Psoas muscle (tissue), 7 donors: ENCODE measurements at regions not wholly inside any gene's neighbourhood (a gene's known extent, or its start where the extent isn't known, plus 50 kb on each side); places are given as distances from the start of the nearest gene placed in this dataset.

Source experiments
- ATAC-seq, 4 donors: fragments of 200-7000 bp; cut with Tn5 transposase; one replicate each; pipeline ENCODE4 v1.9.1; 2020; ENCODE audit warnings: moderate library complexity in 3 of 4, mild to moderate bottlenecking in 2 of 4
- DNase-seq, 2 donors: peaks; one replicate each; pipeline ENCODE4 v3.0.0-alpha.2; 2020
- H3K27ac ChIP-seq: fragments of 200-600 bp; one replicate; pipeline ENCODE4 v1.8.0; 2022
- H3K27me3 ChIP-seq, 3 donors: fragments of 200-600 bp in 1 of 3; one replicate each; pipeline versions ENCODE4 v1.6.1 to v1.8.0; 2013 to 2022; ENCODE audit warnings: low read length in 2 of 3, mild to moderate bottlenecking in 2 of 3, moderate library complexity in 1 of 3; ENCODE audit not compliant: insufficient read depth in 3 of 3
- H3K36me3 ChIP-seq, 2 donors: fragments of 200-600 bp in 1 of 2; one replicate each; pipeline versions ENCODE4 v1.6.1 to v1.8.0; 2013 to 2022; ENCODE audit warnings: low read depth in 1 of 2, mild to moderate bottlenecking in 1 of 2, moderate library complexity in 1 of 2; ENCODE audit not compliant: insufficient read depth in 1 of 2
- H3K4me1 ChIP-seq: fragments of 200-600 bp; one replicate; pipeline ENCODE4 v1.8.0; 2022
- H3K4me3 ChIP-seq: fragments of 200-600 bp; one replicate; pipeline ENCODE4 v1.8.0; 2022; ENCODE audit warnings: mild to moderate bottlenecking
- H3K9me3 ChIP-seq: fragments of 200-600 bp; one replicate; pipeline ENCODE4 v1.8.0; 2022
- CTCF ChIP-seq: fragments of 200-600 bp; IDR thresholded peaks from one replicate; pipeline ENCODE4 v1.8.0; 2022; ENCODE audit warnings: antibody characterized with exemption
- WGBS, 3 donors: extraction: QIAGEN DNeasy Blood & Tissue Kit; methylation state at CpG; one replicate each; pipeline versions ENCODE4 v1.1.6 to v1.1.7; 2013; 5-methylcytosine and 5-hydroxymethylcytosine counted together
- intact Hi-C, 2 donors: fragments of 100-400 bp; cut with DNase I; formaldehyde crosslinking; loops; one replicate each; pipeline versions ENCODE4 v1.11.0 to v1.14.2; 2022
- donor health status: healthy with polysubstance abuse.
- donor health status: DM: no; HTN: no; CAD: no; lungs with moderate emphysema.
- donor health status: Bipolar disorder and iron deficiency.
- donor health status: healthy.
- donor health status: DM: yes; HTN: yes; CAD: no.
- donor health status: DM: no; HTN: no; CAD: no.
- donor health status: DM: yes; HTN: yes; CAD: no.

DNA sequence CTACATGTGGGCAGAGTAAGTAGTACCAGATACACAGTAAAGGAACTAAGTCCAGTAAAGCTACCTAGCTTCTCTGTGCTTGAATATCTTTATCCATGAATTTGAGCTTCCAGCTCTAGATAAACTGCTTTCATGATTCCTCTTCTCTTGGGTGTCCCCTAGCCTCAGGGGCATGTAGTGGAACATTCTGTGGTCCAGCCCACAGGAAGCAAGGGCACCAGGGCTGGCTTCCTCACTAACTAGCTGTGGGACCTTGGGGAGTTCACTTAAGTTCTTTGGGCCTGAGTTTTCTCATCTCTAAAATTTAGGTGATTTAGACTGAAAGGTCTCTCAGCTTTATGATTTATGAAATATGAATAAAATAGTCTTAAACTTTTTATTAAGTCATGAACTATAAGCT lies 185.7 kb downstream of the KATNAL1 start:
- no peaks in the 10 kb centered on the region for H3K27me3 ChIP-seq
- H3K9me3 ChIP-seq, result no peaks in the 10 kb centered on the region
- no peak overlapping the region for H3K27ac ChIP-seq
- H3K4me1 ChIP-seq, result no peaks in the 10 kb centered on the region
- DNase-seq, result no peak
- TF ChIP-seq CTCF, result no peak
- no peak for ATAC-seq
- intact Hi-C loops, result loop anchor here in 1 of 2 donors (10.0 kb wide), 1 partner anchor 683 kb away; no protein-coding TSS in a partner anchor
- H3K4me3 ChIP-seq, result no peak overlapping the region
- H3K36me3 ChIP-seq, result no peaks in the 10 kb centered on the region

- intact Hi-C loops, result loop anchor here in 1 of 2 donors (10.0 kb wide), 1 partner anchor 684 kb away; no protein-coding TSS in a partner anchor
- TF ChIP-seq CTCF, result no peak
Measured at GRCh38 chr13:30121244-30121643, 186.1 kb downstream of the KATNAL1 start.

DNA sequence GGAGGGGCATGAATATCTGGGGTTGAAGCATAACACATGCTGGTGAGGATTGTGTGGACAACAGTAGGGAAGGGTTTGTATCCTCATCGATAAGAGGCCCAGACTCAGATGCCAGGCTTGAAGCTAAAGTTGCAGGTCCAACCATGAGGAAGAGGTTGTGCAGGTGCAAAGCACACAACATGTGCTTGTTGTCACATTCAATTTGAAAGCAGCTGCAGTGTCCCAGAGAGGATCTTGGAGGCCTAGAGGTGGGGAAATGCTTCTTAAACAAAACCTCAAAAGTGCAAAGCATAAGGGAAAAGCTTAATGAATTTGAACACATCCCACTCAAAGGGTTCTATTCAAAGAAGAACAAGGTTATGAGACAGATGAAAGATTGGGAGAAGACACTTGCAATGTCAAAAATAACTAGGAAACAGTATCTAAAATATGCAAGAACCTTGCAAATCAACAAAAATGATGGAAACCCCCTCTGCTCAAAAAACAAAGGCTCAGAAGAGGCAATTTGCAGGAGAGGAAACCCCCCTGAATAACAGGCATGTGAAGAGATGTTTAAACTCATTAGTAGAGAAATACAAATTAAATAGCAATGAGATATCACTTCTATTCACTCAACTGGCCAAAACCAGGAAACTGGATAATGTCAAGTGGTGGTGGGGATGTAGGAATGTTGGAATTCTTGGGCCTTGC lies 187.1 kb downstream of the KATNAL1 start:
- Histone ChIP-seq H3K27ac (no peak overlapping the region), H3K27me3 (no peaks in the 10 kb centered on the region), H3K4me3 (no peak overlapping the region), H3K36me3 (no peaks in the 10 kb centered on the region), H3K4me1 (peaks cover 7% of the 10 kb centered on the region), H3K9me3 (no peaks in the 10 kb centered on the region)
- no peak for ATAC-seq
- intact Hi-C loops, result loop anchor here in 1 of 2 donors (10.0 kb wide), 1 partner anchor 685 kb away; no protein-coding TSS in a partner anchor
- no peak for TF ChIP-seq CTCF
- DNase-seq, result no peak
- 58 to 69% (median 60%) methylated on average over 1 of the region's 1 CpG for WGBS, 3 donors

More at GRCh38 chr13:30121244-30121643, 186.1 kb downstream of the KATNAL1 start:
- DNase-seq (no peak), ATAC-seq (no peak)
- WGBS, 3 donors, result 56 to 95% (median 90%) methylated on average over 2 of the region's 2 CpGs
- Histone ChIP-seq H3K9me3 (no peaks in the 10 kb centered on the region), H3K27ac (no peak overlapping the region), H3K4me1 (no peaks in the 10 kb centered on the region), H3K4me3 (no peak overlapping the region), H3K27me3 (no peaks in the 10 kb centered on the region), H3K36me3 (no peaks in the 10 kb centered on the region)

GRCh38 chr13:30119476-30119875 lies 187.9 kb downstream of the KATNAL1 start:
- Histone ChIP-seq H3K27me3 (no peaks in the 10 kb centered on the region), H3K27ac (no peak overlapping the region), H3K9me3 (no peaks in the 10 kb centered on the region), H3K4me3 (no peak overlapping the region), H3K36me3 (no peaks in the 10 kb centered on the region), H3K4me1 (peaks cover 9% of the 10 kb centered on the region)
- 43 to 50% (median 46%) methylated on average over 6 of the region's 6 CpGs for WGBS, 3 donors
- DNase-seq (no peak), ATAC-seq (no peak)
- intact Hi-C loops, result loop anchor here in 1 of 2 donors (10.0 kb wide), 1 partner anchor 525 kb away; the partner anchor contains the start of gene SLC7A1
- no peak for TF ChIP-seq CTCF
